GM12873 (cell line): ENCODE measurements at regions not wholly inside any gene's neighbourhood (a gene's known extent, or its start where the extent isn't known, plus 50 kb on each side); places are given as distances from the start of the nearest gene placed in this dataset.

Experiments used
- TF ChIP-seq, protein P1 (sequence below): IDR thresholded peaks from 2 replicates; pipeline ENCODE4 v1.5.1; 2012; ENCODE audit warnings: low read depth, mild to moderate bottlenecking, moderate library complexity, low read length, control low read depth; ENCODE audit not compliant: insufficient read depth; ENCODE audit errors: missing control alignments

DNA sequence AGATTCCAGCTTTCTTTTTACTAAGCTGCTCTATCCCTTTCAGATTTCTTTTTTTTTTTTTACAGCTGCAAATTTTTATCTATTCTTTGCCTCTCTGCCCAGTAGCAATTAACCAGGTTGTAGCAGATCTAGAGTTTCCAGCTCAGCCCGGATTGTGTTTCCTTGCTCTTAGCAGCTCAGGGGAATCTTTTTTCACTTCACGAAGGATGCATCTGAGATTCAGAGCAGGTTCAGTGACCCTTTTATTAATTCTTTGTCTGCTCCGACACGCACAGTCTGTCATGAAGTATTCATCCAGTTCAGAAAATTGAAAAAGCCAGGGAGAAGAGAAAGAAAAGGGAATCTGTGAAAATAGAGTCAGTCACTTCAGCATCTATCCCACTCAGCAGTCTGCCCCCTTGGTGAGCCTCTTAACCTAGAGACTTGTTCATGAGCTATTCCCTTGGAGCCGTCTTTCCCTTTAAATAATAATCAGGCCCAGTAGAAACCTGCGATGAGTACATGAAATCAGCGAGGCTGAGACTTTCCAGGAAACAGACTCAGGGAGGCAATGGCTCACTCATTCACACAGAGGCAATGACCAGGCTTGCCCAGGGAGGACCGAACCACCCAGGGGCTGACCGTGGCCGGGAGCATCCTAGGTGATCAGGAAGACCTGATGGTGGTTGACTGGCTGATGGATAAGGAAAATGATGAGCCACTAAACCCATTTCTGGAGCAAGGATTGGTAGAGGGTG lies 103.4 kb upstream of the ITGA6 start:
- TF ChIP-seq, protein P1, sequence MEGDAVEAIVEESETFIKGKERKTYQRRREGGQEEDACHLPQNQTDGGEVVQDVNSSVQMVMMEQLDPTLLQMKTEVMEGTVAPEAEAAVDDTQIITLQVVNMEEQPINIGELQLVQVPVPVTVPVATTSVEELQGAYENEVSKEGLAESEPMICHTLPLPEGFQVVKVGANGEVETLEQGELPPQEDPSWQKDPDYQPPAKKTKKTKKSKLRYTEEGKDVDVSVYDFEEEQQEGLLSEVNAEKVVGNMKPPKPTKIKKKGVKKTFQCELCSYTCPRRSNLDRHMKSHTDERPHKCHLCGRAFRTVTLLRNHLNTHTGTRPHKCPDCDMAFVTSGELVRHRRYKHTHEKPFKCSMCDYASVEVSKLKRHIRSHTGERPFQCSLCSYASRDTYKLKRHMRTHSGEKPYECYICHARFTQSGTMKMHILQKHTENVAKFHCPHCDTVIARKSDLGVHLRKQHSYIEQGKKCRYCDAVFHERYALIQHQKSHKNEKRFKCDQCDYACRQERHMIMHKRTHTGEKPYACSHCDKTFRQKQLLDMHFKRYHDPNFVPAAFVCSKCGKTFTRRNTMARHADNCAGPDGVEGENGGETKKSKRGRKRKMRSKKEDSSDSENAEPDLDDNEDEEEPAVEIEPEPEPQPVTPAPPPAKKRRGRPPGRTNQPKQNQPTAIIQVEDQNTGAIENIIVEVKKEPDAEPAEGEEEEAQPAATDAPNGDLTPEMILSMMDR: no peak

DNA sequence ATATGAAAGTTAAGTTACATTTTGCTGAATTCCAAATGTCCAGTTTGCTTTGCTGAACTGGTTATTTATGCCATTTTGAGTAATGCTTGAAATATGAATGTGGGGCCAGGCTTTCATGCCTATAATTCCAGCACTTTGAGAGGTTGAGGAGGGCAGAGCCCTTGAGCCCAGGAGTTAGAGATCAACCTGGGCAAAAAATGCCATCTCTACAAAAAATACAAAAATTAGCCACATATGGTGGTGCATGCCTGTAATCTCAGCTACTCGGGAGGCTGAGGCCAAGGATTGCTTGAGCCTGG lies 101.2 kb upstream of the ITGA6 start:
- TF ChIP-seq, protein P1: no peak

DNA sequence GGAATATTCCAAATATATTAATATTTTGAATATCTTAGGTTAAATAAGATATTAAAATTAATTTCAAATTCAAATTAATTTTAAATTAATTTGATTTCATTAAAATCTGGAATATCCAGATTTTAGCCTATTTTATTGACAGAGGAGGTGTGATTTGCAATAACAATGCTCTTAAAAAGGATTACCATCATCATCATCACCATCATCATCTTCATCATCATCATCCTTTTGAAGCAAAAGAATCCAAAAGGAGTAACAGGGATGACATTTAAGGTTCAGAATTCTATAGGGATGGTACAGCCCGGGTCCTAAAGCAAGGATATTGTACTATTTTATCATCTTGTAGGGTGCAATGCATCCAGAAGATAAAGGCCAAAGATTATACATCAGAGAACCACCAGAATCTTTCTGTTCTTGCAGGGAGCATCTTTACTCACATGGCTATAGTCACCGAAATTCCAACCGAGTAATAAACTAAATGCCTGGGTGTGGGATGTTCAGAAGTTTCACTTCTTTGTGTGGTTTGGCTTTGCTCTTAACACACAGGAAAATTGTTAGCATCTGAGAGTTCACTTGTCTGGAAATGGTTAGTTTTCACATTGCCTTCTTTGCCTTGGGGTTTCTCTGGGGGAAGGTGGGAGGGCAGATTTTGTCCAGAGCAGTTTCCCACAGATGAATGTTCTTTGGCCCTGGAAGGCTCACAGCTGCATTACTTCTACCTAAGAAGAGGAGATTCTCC lies 99.1 kb upstream of the ITGA6 start:
- TF ChIP-seq, protein P1: no peak

DNA sequence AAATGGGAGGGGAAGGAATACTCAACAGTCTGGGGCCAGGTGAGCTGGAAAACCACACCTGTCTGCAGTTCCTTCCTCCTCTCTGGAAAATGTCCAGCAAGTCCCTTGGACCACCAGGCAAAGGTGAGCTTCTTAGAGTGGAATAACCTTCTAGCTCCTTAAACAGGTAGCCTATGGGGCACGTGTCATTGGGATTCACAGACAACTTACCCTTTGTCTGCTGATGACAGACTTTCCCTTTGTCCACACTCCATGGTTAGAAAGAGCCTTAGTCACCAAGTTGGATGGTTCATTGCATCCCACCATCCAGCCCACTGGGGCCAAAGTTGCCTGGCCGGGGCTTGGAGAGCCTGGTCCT lies 98.0 kb upstream of the ITGA6 start:
- TF ChIP-seq, protein P1: no peak

DNA sequence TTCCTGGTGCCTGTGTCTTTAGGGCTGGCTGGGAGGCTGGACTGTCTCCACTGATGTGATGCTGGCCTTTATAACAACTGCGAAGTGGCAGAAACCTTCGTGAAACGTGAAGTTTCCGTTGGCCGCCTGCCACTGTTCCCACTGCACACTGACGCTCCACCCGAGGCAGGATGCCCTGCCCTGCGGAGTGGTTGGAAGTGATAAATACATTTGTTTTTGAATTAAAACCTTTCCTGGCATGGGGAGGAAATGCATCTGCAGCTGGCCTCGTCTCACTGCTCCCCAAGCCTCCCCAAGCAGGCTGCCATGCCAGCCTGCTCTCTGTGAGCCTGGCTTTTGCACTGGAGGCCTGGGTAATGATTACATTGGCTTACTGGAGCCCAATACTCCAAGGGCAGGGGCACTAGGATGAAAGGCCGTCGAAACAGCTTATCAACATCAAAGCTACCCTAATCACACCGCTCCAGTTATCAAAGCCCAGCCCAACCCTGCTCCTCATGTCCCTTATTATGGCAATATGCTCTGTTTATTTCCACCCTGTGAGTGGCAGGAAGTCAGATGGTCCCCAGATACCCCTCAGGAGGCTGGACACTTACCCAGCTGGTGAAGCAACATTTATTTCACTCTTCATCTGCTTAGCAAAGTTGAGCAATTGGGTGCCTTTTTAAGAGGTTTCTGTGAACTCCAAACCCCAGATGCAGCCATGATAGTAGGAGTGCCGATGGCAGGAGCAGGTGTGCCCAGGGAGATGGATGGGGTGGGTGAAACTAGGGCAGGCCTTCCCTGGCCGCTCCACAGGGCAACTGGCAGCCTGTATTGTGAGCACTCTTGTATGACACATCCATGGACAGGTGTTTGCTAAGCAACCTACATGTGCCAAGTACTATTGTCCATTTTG lies 97.4 kb upstream of the ITGA6 start:
- TF ChIP-seq, protein P1: no peak

DNA sequence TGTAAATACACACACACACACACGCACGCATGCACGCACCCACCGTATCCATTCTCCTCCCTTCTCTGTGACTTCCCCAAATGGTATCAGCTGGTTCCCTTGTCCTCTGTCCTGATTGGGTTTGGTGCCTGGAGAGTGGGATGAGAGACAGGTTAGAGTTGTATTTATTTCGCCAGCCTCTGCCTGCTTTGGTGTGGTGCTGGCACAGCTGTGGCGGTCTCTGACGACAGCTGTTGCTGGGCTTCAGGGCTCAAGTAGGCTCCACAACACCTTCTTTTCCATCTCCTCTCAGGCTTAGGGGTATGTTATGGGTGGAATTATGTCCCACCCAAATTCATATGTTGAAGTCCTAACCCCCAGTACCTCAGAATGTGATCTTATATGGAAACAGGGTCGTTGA lies 94.9 kb upstream of the ITGA6 start:
- TF ChIP-seq, protein P1: no peak

DNA sequence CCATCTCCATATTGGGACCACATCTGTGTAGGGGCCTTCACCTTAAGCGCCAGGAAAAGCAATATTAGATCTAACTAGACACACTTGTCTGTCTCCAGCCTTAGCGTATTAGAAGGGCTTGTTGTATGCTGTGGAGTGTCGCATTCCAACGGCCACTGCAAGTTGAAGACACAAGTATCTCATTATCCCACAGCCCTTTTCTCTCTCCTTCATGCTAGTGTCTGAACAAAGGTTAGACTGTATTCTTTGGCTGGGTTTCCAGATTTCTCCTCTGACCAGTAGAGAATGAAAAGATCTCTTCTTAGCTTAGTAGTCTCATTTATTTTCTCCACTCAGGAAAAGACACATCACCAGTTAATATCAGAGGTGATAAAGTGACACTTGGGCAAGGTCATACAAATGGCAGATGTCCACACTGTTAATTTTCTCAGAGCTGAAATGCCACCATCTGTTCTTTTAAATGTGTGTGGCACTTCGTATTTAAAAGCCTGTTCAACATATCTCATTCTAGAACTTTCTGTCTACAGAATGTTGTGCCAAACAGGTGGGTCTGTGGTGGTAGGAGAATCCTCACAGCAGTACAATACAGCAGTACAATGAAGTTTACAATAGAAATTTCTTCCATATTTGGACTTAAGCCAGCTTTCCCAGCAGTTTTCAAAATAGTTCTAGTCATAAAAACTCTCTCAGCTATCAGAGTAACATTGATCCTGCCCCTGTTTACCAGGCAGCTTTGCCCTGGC lies 94.0 kb upstream of the ITGA6 start:
- TF ChIP-seq, protein P1: no peak
